ENCODE measurements at regions not wholly inside any gene's neighbourhood (a gene's known extent, or its start where the extent isn't known, plus 50 kb on each side); places are given as distances from the start of the nearest gene placed in this dataset.
"Not testable (repeated sequence)": the region's sequence is repeated elsewhere in the genome, so short reads cannot be mapped to it uniquely, and the experiment has no call there.

DNA sequence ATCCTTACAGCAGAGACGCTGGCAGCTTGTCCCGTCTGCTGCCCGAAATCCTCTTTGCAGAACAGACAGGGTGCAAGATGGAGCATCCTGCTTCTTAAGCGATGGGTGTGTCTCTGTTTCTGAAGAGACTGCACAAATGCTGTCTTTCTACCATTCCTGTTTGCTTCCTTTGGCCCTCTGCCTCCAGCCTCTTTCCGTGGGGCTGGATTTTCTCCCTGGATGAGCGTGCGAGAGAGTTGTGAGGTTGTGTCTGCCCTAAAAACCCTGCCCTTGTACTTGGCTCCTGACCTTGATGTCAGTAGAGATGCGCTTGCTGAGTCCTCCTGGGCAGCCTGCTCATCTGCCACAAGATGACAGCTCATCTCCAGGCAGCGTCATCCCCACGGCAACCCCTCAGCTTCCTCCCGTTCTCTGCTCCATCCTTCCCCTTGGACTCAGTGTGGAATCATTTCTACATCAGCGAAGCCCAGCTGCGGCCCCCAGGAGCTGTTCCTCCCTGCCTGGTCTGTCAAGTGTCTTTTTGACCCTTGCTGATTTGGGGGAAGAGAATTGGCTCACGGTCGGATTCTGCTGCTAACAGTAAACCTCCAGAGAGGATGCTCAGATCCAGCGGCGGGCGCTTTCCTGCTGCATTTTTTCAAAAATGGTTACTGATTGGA, 246.2 kb downstream of the ASMT start:
- peaks cover 0 to 10% (median 0%) of the 10 kb centered on the region in 3 donors for H3K9me3 ChIP-seq (ENCODE audit: control extremely low read depth in 1 of 3, control insufficient read depth in 2 of 3, insufficient read depth in 1 of 3, low read length in 2 of 3)
- Mint-ChIP-seq H3K27ac (no peak overlapping the region), H3K4me3 (no peak overlapping the region), H3K27me3 (peaks cover 3% of the 10 kb centered on the region), H3K9me3 (ENCODE audit: insufficient read depth) (peaks cover 4% of the 10 kb centered on the region), H3K4me1 (no peaks in the 10 kb centered on the region)
- H3K9ac ChIP-seq (ENCODE audit: low read length), result no peak overlapping the region
- H3K4me3 ChIP-seq (ENCODE audit: control extremely low read depth in 1 of 5, extremely low read depth in 1 of 5, insufficient read depth in 1 of 5, low read depth in 2 of 5, low read length in 4 of 5), result no peak overlapping the region
- H3K4me1 ChIP-seq (ENCODE audit: control insufficient read depth in 2 of 2, insufficient read depth in 2 of 2, low read length in 2 of 2), result no peaks in the 10 kb centered on the region
- WGBS (ENCODE audit: insufficient coverage), result 91% methylated on average over 15 of the region's 18 CpGs
- H3K27ac ChIP-seq (ENCODE audit: low read length in 2 of 2), result no peak overlapping the region
- ChIA-PET POLR2A (no interaction called here), CTCF (no interaction called here)
- no peak overlapping the region for H3K4me2 ChIP-seq (replicated peaks; ENCODE audit: low read depth, low read length, poor library complexity, severe bottlenecking)
- intact Hi-C loops (cut with micrococcal nuclease), result no loop called here
- no peak for TF ChIP-seq EZH2 (IDR thresholded peaks at IDR 0.05; ENCODE audit: borderline replicate concordance, insufficient read depth, low read depth, low read length, poor library complexity, severe bottlenecking)
- TF ChIP-seq, protein P1, sequence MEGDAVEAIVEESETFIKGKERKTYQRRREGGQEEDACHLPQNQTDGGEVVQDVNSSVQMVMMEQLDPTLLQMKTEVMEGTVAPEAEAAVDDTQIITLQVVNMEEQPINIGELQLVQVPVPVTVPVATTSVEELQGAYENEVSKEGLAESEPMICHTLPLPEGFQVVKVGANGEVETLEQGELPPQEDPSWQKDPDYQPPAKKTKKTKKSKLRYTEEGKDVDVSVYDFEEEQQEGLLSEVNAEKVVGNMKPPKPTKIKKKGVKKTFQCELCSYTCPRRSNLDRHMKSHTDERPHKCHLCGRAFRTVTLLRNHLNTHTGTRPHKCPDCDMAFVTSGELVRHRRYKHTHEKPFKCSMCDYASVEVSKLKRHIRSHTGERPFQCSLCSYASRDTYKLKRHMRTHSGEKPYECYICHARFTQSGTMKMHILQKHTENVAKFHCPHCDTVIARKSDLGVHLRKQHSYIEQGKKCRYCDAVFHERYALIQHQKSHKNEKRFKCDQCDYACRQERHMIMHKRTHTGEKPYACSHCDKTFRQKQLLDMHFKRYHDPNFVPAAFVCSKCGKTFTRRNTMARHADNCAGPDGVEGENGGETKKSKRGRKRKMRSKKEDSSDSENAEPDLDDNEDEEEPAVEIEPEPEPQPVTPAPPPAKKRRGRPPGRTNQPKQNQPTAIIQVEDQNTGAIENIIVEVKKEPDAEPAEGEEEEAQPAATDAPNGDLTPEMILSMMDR (IDR thresholded peaks at IDR 0.05), result no peak
- ATAC-seq (ENCODE audit: low read depth) (no peak), DNase-seq (no peak)
- H3K27me3 ChIP-seq (replicated peaks in 1 of 4; ENCODE audit: control extremely low read depth in 1 of 4, control insufficient read depth in 3 of 4, insufficient read depth in 4 of 4, low read length in 3 of 4), result no peaks in the 10 kb centered on the region
- H4K20me1 ChIP-seq (ENCODE audit: control insufficient read depth, insufficient read depth, low read length, poor library complexity, severe bottlenecking), result no peaks in the 10 kb centered on the region
- H3K36me3 ChIP-seq (replicated peaks in 1 of 2; ENCODE audit: control extremely low read depth in 1 of 2, control insufficient read depth in 1 of 2, extremely low read depth in 1 of 2, insufficient read depth in 2 of 2, low read length in 1 of 2), result no peaks in the 10 kb centered on the region
- H2AFZ ChIP-seq (ENCODE audit: insufficient read depth, low read depth, low read length, poor library complexity, severe bottlenecking), result no peak overlapping the region
- no peaks in the 10 kb centered on the region for H3K79me2 ChIP-seq (ENCODE audit: control insufficient read depth, insufficient read depth, low read length)

DNA sequence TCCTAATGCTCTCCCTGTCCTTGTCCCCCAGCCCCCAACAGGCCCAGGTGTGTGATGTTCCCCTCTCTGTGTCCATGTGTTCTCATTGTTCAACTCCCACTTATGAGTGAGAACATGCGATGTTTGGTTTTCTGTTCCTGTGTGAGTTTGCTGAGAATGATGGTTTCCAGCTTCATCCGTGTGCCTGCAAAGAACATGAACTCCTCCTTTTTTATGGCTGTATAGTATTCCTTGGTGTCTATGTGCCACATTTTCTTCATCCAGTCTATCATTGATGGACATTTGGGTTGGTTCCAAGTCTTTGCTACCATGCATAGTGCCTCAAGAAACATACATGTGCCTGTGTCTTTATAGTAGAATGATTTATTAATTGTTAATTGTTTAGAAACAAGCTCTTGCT, 249.1 kb downstream of the ASMT start:
- H3K36me3 ChIP-seq (replicated peaks in 1 of 2; ENCODE audit: control extremely low read depth in 1 of 2, control insufficient read depth in 1 of 2, extremely low read depth in 1 of 2, insufficient read depth in 2 of 2, low read length in 1 of 2); H4K20me1 ChIP-seq (ENCODE audit: control insufficient read depth, insufficient read depth, low read length, poor library complexity, severe bottlenecking); H3K4me2 ChIP-seq (replicated peaks; ENCODE audit: low read depth, low read length, poor library complexity, severe bottlenecking); DNase-seq; H3K27ac Mint-ChIP-seq; H3K27me3 ChIP-seq (replicated peaks in 1 of 4; ENCODE audit: control extremely low read depth in 1 of 4, control insufficient read depth in 3 of 4, insufficient read depth in 4 of 4, low read length in 3 of 4); POLR2A ChIA-PET; ATAC-seq (ENCODE audit: low read depth); H3K9ac ChIP-seq (ENCODE audit: low read length); H2AFZ ChIP-seq (ENCODE audit: insufficient read depth, low read depth, low read length, poor library complexity, severe bottlenecking); H3K9me3 Mint-ChIP-seq (ENCODE audit: insufficient read depth); H3K4me1 Mint-ChIP-seq; CTCF ChIA-PET; H3K27me3 Mint-ChIP-seq; H3K4me3 Mint-ChIP-seq; H3K79me2 ChIP-seq (ENCODE audit: control insufficient read depth, insufficient read depth, low read length); H3K4me3 ChIP-seq (ENCODE audit: control extremely low read depth in 1 of 5, extremely low read depth in 1 of 5, insufficient read depth in 1 of 5, low read depth in 2 of 5, low read length in 4 of 5); H3K4me1 ChIP-seq (ENCODE audit: control insufficient read depth in 2 of 2, insufficient read depth in 2 of 2, low read length in 2 of 2); intact Hi-C loops (cut with micrococcal nuclease); H3K27ac ChIP-seq (ENCODE audit: low read length in 2 of 2): not testable (repeated sequence)
- H3K9me3 ChIP-seq (ENCODE audit: control extremely low read depth in 1 of 3, control insufficient read depth in 2 of 3, insufficient read depth in 1 of 3, low read length in 2 of 3), result peaks cover 0 to 12% (median 0%) of the 10 kb centered on the region in 3 donors
- no CpG with 5 or more reads among the region's 2 CpGs for WGBS (ENCODE audit: insufficient coverage)
